ENCODE measurements at regions not wholly inside any gene's neighbourhood (a gene's known extent, or its start where the extent isn't known, plus 50 kb on each side); places are given as distances from the start of the nearest gene placed in this dataset.

DNA sequence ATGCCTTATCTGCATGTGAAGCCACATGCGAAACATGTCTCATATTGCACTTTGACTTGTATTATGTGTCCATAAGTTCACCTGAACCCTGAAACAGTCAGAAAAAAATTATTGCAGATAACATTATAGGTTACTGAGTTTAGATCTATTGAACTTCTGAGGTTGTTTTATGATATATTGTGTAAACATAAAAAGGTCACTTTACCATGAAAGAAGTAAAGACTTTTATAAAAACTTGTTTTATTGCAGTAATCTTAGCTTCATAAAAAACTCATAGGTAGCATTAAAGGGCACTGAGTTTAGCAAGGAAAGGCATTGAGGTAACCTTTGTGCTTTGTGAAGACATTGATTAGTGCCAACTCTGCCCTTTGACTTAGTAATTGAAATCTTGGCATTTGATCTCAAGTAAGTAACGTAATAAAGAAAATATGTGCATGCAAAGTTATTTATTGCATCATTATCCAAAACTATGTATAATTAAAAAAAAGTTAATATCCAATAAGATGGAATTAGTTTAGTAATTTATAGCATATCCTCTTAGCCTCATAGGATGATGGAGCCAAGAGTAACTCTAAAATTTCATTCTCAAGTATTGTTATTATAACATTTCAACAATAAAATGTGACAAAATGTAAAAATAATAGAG is 313.3 kb upstream of the ATP2B1 start:
- H3K4me1 Mint-ChIP-seq (ENCODE audit: low read depth) = peaks cover 2% of the 10 kb centered on the region
- no peak overlapping the region for H3K27ac Mint-ChIP-seq
- H3K36me3 Mint-ChIP-seq (ENCODE audit: low read depth) = no peaks in the 10 kb centered on the region
- no peak for DNase-seq
- no peak overlapping the region for H3K4me3 Mint-ChIP-seq
- H3K27me3 Mint-ChIP-seq = peaks cover 2% of the 10 kb centered on the region
- no peaks in the 10 kb centered on the region for H3K9me3 Mint-ChIP-seq

DNA sequence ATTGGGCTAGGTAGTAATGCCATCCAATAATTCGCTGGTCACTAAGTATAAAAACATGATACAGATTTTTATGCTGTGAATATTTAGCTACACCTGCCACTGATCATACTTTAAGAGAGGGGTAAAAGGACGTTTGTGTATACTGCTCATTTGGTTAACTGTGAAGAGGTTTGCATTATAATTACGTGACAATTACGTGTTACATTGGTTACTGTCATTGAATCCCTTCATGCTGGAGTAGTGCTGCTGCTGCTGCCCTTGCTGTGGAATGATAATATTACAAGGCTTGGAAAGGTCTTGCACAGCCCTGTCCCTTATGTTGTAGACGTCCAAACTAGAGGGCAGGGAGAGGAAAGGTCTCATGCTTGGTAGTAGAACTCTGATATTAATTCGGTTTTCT is 312.2 kb upstream of the ATP2B1 start:
- DNase-seq = no peak

DNA sequence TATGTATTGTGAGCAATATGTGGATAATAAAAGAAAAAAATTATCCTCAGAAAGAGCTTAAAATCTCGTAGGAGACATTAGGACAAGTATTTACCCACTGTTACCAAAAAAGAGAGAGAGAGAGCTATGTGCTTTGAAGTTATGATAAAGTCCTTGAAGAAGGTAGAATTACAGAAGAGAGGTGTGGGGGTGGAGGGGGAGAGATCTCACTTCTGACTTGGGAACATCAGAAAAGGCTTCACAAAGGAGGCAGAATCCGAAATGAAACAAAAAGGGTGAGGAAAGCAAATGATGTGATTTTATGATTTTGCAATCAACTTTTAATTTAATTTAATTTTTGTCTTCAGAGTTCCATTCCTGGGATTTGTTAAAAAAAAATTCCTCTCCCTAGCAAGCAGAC is 311.8 kb upstream of the ATP2B1 start:
- H3K4me3 Mint-ChIP-seq = no peak overlapping the region
- no peak for DNase-seq
- no peaks in the 10 kb centered on the region for H3K36me3 Mint-ChIP-seq (ENCODE audit: low read depth)
- H3K9me3 Mint-ChIP-seq = no peaks in the 10 kb centered on the region
- peaks cover 2% of the 10 kb centered on the region for H3K27me3 Mint-ChIP-seq
- H3K27ac Mint-ChIP-seq = no peak overlapping the region
- peaks cover 2% of the 10 kb centered on the region for H3K4me1 Mint-ChIP-seq (ENCODE audit: low read depth)

More for the DNA sequence above, 312.2 kb upstream of the ATP2B1 start:
- Mint-ChIP-seq H3K4me1 (ENCODE audit: low read depth) (peaks cover 2% of the 10 kb centered on the region), H3K27me3 (peaks cover 2% of the 10 kb centered on the region), H3K9me3 (no peaks in the 10 kb centered on the region), H3K36me3 (ENCODE audit: low read depth) (no peaks in the 10 kb centered on the region), H3K27ac (no peak overlapping the region), H3K4me3 (no peak overlapping the region)

DNA sequence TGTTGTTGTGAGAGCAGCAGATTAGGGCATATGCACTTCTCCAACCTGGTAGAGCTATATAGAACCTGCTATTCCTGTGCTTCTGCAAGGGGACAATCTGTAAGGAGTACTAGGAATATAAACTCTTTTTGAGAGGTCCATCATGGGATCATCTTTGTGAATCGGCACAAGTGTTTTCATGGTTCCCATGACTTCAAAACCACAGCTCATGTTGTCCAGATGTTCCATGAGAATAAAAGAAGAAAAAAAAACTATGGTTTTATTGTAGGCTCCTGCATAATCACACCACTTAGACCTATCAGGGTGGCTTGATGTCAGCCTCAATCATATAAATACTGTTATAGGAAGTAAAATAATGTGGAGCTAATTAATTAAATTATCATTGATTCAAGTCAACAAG is 311.4 kb upstream of the ATP2B1 start:
- Mint-ChIP-seq H3K4me1 (ENCODE audit: low read depth) (peaks cover 2% of the 10 kb centered on the region), H3K27ac (no peak overlapping the region), H3K36me3 (ENCODE audit: low read depth) (no peaks in the 10 kb centered on the region)

DNA sequence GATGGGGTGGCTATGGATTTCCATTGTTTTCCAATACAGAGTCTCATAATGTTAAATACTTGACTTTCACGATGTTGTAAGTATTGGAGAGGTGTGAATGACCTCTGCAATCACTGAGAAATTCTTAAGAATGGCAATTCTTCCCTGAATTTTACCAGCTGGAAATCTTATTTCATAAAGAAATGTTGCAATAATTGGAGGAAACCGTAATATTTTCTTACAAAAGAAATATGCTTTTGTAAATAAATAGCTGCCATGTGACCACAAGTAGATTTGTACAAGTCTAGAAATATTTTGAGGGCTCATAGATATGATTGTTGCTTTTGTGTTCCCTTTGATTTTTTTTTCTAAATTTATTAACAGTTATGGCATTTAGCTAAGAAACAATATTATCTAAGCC is 308.7 kb upstream of the ATP2B1 start:
- no peak for DNase-seq
- Mint-ChIP-seq H3K9me3 (no peaks in the 10 kb centered on the region), H3K27me3 (no peaks in the 10 kb centered on the region), H3K27ac (no peak overlapping the region), H3K36me3 (ENCODE audit: low read depth) (no peaks in the 10 kb centered on the region), H3K4me1 (ENCODE audit: low read depth) (peaks cover 5% of the 10 kb centered on the region), H3K4me3 (no peak overlapping the region)

More for the DNA sequence above, 311.4 kb upstream of the ATP2B1 start:
- no peak for DNase-seq
- peaks cover 2% of the 10 kb centered on the region for H3K27me3 Mint-ChIP-seq
- H3K9me3 Mint-ChIP-seq = no peaks in the 10 kb centered on the region
- no peak overlapping the region for H3K4me3 Mint-ChIP-seq

DNA sequence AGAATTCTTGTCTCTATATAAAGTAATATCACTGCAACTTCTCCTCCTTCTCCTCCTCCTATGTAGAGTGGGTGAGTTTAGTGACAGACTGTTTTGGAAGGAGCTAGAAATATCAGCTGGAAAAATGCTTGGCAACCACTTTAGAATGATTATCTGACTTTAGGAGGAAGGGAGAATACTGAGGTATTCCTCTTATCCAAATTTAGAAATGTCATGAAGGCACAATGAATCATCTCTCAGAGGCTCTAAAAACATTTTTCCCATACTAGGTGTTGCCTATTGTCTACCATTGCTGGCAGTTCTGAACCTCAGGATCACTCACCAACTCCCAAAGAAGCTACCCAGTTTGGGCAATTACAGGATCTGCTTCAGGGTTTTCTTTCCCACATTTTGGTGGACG is 306.6 kb upstream of the ATP2B1 start:
- Mint-ChIP-seq H3K36me3 (ENCODE audit: low read depth) (no peaks in the 10 kb centered on the region), H3K4me3 (no peak overlapping the region), H3K27ac (no peak overlapping the region), H3K27me3 (no peaks in the 10 kb centered on the region), H3K4me1 (ENCODE audit: low read depth) (peaks cover 3% of the 10 kb centered on the region), H3K9me3 (no peaks in the 10 kb centered on the region)
- no peak for DNase-seq

DNA sequence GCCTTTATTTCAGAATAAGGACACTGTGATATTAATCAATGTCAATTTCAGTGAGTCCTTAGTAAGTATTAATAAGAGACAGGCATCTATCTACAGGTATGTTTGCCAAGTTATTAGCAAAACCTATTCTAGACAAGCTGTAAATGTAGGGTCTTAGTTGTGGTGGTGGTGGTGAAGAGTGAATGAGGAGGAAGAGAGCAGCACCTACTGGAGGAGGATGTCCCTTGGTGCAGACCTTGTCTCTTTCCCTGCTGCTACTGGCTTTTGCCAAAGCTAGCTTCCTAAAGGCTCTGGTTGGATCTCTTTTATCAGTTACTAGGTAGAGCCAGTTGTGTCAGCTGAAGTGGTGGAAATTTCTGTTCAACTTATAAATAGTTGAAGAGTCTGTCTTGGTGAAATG is 304.8 kb upstream of the ATP2B1 start:
- no peak for DNase-seq
- no peaks in the 10 kb centered on the region for H3K27me3 Mint-ChIP-seq
- H3K36me3 Mint-ChIP-seq (ENCODE audit: low read depth) = no peaks in the 10 kb centered on the region
- H3K4me3 Mint-ChIP-seq = no peak overlapping the region
- peaks cover 3% of the 10 kb centered on the region for H3K4me1 Mint-ChIP-seq (ENCODE audit: low read depth)
- H3K27ac Mint-ChIP-seq = no peak overlapping the region
- H3K9me3 Mint-ChIP-seq = no peaks in the 10 kb centered on the region

DNA sequence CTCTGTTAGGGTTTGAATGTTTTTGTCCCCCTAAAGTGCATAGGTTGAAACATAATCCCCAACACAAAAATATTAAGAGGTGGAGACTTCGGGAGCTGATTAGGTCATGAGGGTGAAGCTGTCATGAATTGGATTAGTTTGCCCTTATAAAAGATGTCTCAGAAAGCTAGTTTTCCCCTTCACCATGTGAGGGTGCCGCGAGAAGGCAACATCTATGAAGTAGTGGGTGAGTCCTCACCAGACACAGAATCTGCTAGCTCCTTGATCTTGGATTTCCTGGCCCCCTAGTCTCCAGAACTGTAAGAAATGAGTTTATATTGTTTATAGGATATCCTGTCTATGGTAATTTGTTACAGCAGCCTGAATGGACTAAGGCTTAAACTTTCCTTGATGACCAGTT is 301.5 kb upstream of the ATP2B1 start:
- no peaks in the 10 kb centered on the region for H3K27me3 Mint-ChIP-seq

DNA sequence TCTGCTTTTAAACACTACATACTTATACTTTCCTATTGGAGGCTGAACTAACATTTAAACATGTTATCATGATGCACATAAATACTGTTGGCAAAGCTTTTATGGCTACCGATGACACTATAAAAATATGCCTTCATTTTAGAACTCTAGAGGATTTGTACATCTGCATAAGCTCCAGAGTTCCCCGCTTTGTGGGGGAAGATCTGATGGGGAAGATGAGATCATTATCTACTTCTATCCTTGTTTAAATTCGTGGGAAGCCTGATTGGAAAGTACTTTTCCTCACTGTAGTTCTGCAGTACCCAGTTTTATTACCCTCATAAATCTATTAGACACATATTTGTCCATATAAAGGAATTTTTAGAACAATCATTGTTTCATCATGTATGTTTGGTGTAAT is 299.6 kb upstream of the ATP2B1 start:
- H3K4me1 Mint-ChIP-seq (ENCODE audit: low read depth) = peaks cover under 1% of the 10 kb centered on the region
- no peaks in the 10 kb centered on the region for H3K9me3 Mint-ChIP-seq
- H3K27me3 Mint-ChIP-seq = no peaks in the 10 kb centered on the region
- no peak overlapping the region for H3K27ac Mint-ChIP-seq
- H3K4me3 Mint-ChIP-seq = no peak overlapping the region
- no peak for DNase-seq
- no peaks in the 10 kb centered on the region for H3K36me3 Mint-ChIP-seq (ENCODE audit: low read depth)

More for the DNA sequence above, 301.5 kb upstream of the ATP2B1 start:
- Mint-ChIP-seq H3K4me3 (no peak overlapping the region), H3K27ac (no peak overlapping the region), H3K36me3 (ENCODE audit: low read depth) (no peaks in the 10 kb centered on the region), H3K9me3 (no peaks in the 10 kb centered on the region), H3K4me1 (ENCODE audit: low read depth) (peaks cover 3% of the 10 kb centered on the region)
- DNase-seq = no peak

DNA sequence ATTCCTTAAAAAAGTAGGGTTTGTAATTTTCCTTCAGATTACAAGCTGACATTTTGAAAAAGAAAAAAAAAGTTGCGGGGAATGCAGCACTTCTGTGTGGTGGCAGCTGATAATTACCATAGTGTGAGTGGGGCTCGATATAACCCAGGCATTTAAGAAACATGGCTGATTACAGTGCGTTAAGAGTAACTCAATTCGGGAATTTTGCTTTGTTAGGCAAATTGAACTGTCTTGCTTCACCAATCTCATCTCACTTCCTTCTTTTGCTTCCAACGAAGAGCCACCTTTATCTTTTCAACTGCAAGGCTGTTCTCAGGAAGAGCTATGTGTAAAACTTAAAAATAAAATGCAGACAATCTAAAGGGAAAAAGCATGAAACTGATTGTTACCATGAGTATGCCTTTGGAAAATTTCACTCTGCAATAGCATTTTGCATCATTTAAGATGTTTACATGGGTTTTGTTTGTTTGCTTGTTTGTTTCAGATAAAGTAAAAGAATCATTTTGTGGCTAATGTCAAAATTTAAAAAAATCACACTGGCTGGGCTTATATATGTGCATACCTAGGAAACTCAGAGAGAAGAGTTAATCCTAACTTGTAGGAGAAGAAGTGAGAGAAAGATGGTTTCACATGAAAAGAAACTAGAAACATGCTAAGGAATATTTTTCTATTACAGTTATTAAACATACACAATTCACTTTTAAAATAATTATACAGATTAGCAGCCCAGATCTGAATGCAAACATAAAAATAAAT is 295.9 kb upstream of the ATP2B1 start:
- H3K27ac Mint-ChIP-seq = no peak overlapping the region
- H3K4me1 Mint-ChIP-seq (ENCODE audit: low read depth) = peaks cover under 1% of the 10 kb centered on the region
- H3K27me3 Mint-ChIP-seq = no peaks in the 10 kb centered on the region
- H3K4me3 Mint-ChIP-seq = no peak overlapping the region
- H3K36me3 Mint-ChIP-seq (ENCODE audit: low read depth) = no peaks in the 10 kb centered on the region
- no peaks in the 10 kb centered on the region for H3K9me3 Mint-ChIP-seq
- no peak for DNase-seq

DNA sequence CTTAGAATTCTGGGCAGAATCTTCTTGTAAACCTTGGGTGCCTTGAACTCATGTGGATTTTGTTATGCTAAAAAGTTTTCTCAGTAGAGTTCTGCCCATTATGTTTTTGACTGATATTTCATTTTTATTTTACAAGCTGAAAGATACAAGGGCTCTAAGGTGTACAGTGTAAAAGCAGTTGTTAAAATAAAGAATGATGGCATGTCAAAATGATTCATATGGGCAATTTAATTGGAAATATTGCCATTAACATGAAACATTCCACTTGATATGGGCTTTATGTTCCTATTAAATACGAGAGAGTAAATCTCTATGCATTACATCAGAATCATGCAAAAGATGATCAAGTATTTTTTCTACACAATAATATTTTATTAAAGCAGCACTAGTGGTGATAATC is 295.1 kb upstream of the ATP2B1 start:
- Mint-ChIP-seq H3K27ac (no peak overlapping the region), H3K27me3 (no peaks in the 10 kb centered on the region), H3K9me3 (no peaks in the 10 kb centered on the region), H3K4me1 (ENCODE audit: low read depth) (peaks cover 2% of the 10 kb centered on the region), H3K36me3 (ENCODE audit: low read depth) (no peaks in the 10 kb centered on the region), H3K4me3 (no peak overlapping the region)
- no peak for DNase-seq

DNA sequence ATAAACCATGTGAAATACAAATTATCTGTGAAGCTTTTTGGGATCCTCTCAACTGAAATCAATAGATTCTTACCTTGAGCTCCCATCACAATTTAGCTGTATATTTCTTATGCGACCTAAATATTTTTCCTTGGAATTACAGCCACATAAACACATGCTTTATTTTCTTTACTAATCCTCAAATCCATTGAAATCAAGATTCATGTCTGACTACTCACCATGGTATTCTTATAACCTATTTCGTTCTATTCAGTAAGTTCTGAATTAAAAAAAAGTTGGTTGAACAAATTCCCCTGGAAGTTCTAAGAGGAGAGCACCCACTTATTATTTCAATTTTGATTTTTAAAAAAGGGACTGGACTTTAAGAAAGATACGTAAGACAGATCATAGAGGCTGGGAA is 292.1 kb upstream of the ATP2B1 start:
- Mint-ChIP-seq H3K27me3 (no peaks in the 10 kb centered on the region), H3K9me3 (no peaks in the 10 kb centered on the region), H3K27ac (no peak overlapping the region), H3K36me3 (ENCODE audit: low read depth) (no peaks in the 10 kb centered on the region), H3K4me3 (no peak overlapping the region), H3K4me1 (ENCODE audit: low read depth) (peaks cover 2% of the 10 kb centered on the region)
- DNase-seq = no peak

DNA sequence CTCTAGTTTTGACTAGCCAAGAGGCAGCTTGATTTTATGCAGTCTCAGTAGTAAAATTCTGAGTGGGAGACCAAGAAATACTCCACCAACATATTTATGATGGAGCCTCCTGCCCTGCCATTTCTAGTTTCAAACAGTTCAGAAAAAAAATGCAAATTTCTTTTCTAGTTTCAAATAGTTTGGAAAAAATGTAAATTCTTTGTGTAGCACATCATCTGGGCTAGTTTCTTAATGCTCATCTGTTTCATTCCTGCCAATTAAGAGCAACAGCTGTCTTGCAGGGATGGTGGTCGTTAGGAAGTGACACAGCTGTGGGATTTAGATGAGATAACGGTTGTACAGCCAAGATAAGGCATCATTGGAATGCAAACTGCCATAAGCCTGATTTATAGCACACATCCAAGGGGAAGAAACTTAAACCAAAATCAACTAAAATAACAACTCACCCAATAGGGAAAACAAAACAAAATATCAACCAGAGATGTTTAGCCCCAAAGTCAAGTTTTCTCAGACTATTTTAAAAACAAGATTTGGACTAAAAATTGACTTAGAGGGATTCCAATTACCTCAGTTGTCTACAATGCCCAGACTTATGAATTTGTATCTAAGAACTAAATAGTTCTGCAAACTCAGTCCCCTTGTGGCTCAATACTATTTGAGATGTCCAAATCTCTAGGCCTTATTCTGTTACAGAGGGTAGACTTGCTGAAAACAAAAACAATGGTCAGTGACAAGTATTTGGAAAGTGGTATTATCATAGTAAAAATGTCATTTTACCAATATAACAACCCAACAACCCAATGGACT is 291.3 kb upstream of the ATP2B1 start:
- H3K4me3 Mint-ChIP-seq = no peak overlapping the region
- H3K27me3 Mint-ChIP-seq = no peaks in the 10 kb centered on the region
- H3K27ac Mint-ChIP-seq = no peak overlapping the region
- H3K36me3 Mint-ChIP-seq (ENCODE audit: low read depth) = no peaks in the 10 kb centered on the region
- DNase-seq = no peak
- no peaks in the 10 kb centered on the region for H3K9me3 Mint-ChIP-seq
- H3K4me1 Mint-ChIP-seq (ENCODE audit: low read depth) = peaks cover 4% of the 10 kb centered on the region

DNA sequence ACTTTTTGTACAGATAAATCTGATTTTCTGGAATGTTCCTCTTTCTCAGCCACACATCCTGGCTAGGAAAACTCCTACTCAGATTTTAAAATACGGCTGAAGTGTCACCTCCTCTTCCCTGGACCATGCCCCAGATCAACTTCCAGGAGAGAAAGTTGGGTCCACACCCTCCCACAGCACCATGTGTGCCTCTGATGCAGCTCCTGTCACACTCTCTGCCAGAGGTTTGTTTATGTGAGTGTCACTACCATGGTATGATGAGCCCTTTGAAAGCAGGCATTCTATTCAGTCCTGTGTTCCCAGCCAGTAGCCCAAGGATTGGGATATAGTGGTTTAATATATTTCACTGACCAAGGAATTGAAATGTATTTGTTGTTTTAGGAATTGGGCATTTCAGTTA is 287.2 kb upstream of the ATP2B1 start:
- Mint-ChIP-seq H3K9me3 (no peaks in the 10 kb centered on the region), H3K4me3 (no peak overlapping the region)

DNA sequence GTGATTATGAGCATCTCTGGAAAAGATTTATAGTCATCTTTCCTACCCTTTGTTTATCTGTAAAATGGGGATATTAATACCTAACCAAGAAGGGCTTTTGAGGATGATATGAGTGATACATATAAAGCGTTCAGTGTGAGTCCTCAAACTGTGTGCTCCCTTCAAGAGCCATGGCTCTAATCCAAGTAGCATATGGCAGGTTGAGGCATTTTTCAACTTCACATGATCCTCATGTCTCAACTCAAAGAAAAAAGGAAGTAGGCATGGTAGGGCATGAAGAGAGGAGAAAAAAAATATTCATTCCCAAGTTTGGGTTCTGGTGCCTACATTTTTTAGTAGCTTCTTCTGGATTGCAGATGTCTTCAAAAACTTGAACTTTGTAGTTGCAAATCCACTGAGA is 286.3 kb upstream of the ATP2B1 start:
- no peaks in the 10 kb centered on the region for H3K9me3 Mint-ChIP-seq
- H3K36me3 Mint-ChIP-seq (ENCODE audit: low read depth) = no peaks in the 10 kb centered on the region
- H3K27ac Mint-ChIP-seq = no peak overlapping the region
- H3K4me1 Mint-ChIP-seq (ENCODE audit: low read depth) = peaks cover 25% of the 10 kb centered on the region
- H3K27me3 Mint-ChIP-seq = no peaks in the 10 kb centered on the region
- DNase-seq = no peak
- H3K4me3 Mint-ChIP-seq = no peak overlapping the region

More for the DNA sequence above, 287.2 kb upstream of the ATP2B1 start:
- Mint-ChIP-seq H3K27me3 (no peaks in the 10 kb centered on the region), H3K4me1 (ENCODE audit: low read depth) (peaks cover 25% of the 10 kb centered on the region), H3K36me3 (ENCODE audit: low read depth) (no peaks in the 10 kb centered on the region), H3K27ac (no peak overlapping the region)
- DNase-seq = no peak

Data from activated T-cell treated with anti-CD3 and anti-CD28 coated beads, Interleukin-2, amount 50 U/mL, for 24 hours (primary cell).